Vagina (tissue), 2 donors: ENCODE measurements at regions not wholly inside any gene's neighbourhood (a gene's known extent, or its start where the extent isn't known, plus 50 kb on each side); places are given as distances from the start of the nearest gene placed in this dataset.

Experiments
- DNase-seq, 2 donors: peaks; one replicate each; pipeline ENCODE4 v3.0.0-alpha.2; 2017; ENCODE audit errors: extremely low spot score in 2 of 2
- H3K27ac ChIP-seq: fragments of 200-600 bp; sonication (generic); one replicate; pipeline ENCODE4 v1.5.1; 2019
- H3K27me3 ChIP-seq: fragments of 200-600 bp; sonication (generic); one replicate; pipeline ENCODE4 v1.5.1; 2019
- H3K36me3 ChIP-seq, 2 donors: fragments of 200-600 bp; sonication (generic); one replicate each; pipeline ENCODE4 v1.5.1; 2017 to 2019
- H3K4me1 ChIP-seq: fragments of 200-600 bp; sonication (generic); one replicate; pipeline ENCODE4 v1.5.1; 2019
- H3K4me3 ChIP-seq, 2 donors: fragments of 200-600 bp; sonication (generic); 1 replicate in 1 of 2; 2 replicates in 1 of 2; pipeline ENCODE4 v1.5.1; 2016 to 2019
- H3K9me3 ChIP-seq: fragments of 200-600 bp; sonication (generic); one replicate; pipeline ENCODE4 v1.5.1; 2019
- POLR2A ChIP-seq, 2 donors: fragments of 450-650 bp; IDR thresholded peaks; one replicate each; pipeline ENCODE4 v1.6.1; 2017; ENCODE audit warnings: antibody characterized with exemption in 2 of 2, mild to moderate bottlenecking in 2 of 2, moderate library complexity in 2 of 2
- POLR2AphosphoS5 ChIP-seq, 2 donors: sonication (generic); formaldehyde crosslinking; IDR thresholded peaks; one replicate each; pipeline ENCODE4 v1.9.0; 2017; ENCODE audit warnings: antibody characterized with exemption in 2 of 2, mild to moderate bottlenecking in 2 of 2, low read depth in 1 of 2; ENCODE audit not compliant: insufficient read depth in 1 of 2
- intact Hi-C: fragments of 100-400 bp; cut with DNase I; formaldehyde crosslinking; loops from one replicate; pipeline ENCODE4 v1.15.1; 2023
- TF ChIP-seq, protein P1 (sequence below), 3 experiments: fragments of 450-650 bp in 2 of 3; fragments of 200-600 bp in 1 of 3; sonication (generic) in 1 of 3; IDR thresholded peaks; one replicate each; pipeline ENCODE4 v1.5.1; 2017 to 2019; ENCODE audit warnings: antibody characterized with exemption in 3 of 3, mild to moderate bottlenecking in 2 of 3, moderate library complexity in 2 of 3

GRCh38 chr3:16053794-16054193, 120.7 kb upstream of the GALNT15 start:
- no peaks in the 10 kb centered on the region for H3K9me3 ChIP-seq
- intact Hi-C loops, result no loop called here
- no peaks in the 10 kb centered on the region for H3K36me3 ChIP-seq
- TF ChIP-seq, protein P1, sequence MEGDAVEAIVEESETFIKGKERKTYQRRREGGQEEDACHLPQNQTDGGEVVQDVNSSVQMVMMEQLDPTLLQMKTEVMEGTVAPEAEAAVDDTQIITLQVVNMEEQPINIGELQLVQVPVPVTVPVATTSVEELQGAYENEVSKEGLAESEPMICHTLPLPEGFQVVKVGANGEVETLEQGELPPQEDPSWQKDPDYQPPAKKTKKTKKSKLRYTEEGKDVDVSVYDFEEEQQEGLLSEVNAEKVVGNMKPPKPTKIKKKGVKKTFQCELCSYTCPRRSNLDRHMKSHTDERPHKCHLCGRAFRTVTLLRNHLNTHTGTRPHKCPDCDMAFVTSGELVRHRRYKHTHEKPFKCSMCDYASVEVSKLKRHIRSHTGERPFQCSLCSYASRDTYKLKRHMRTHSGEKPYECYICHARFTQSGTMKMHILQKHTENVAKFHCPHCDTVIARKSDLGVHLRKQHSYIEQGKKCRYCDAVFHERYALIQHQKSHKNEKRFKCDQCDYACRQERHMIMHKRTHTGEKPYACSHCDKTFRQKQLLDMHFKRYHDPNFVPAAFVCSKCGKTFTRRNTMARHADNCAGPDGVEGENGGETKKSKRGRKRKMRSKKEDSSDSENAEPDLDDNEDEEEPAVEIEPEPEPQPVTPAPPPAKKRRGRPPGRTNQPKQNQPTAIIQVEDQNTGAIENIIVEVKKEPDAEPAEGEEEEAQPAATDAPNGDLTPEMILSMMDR (IDR thresholded peaks at IDR 0.05), result no peak
- TF ChIP-seq POLR2AphosphoS5 (IDR thresholded peaks at IDR 0.05; ENCODE audit: insufficient read depth in 1 of 2, low read depth in 1 of 2), result no peak
- no peak for TF ChIP-seq POLR2A (IDR thresholded peaks at IDR 0.05)
- H3K4me3 ChIP-seq, result no peak overlapping the region
- H3K4me1 ChIP-seq, result peaks cover 23% of the 10 kb centered on the region
- no peaks in the 10 kb centered on the region for H3K27me3 ChIP-seq
- DNase-seq, result no peak
- H3K27ac ChIP-seq, result no peak overlapping the region

- Histone ChIP-seq H3K9me3 (no peaks in the 10 kb centered on the region), H3K27me3 (no peaks in the 10 kb centered on the region), H3K27ac (peak overlapping the region; percentile 79), H3K4me3 (no peak overlapping the region), H3K36me3 (no peaks in the 10 kb centered on the region), H3K4me1 (peaks cover 25% of the 10 kb centered on the region)
- TF ChIP-seq, protein P1 (IDR thresholded peaks at IDR 0.05), result no peak
- no peak for TF ChIP-seq POLR2AphosphoS5 (IDR thresholded peaks at IDR 0.05; ENCODE audit: insufficient read depth in 1 of 2, low read depth in 1 of 2)
- no peak for TF ChIP-seq POLR2A (IDR thresholded peaks at IDR 0.05)
- intact Hi-C loops, result loop anchor here (5.0 kb wide), 1 partner anchor 77 kb away; no protein-coding TSS in a partner anchor
- DNase-seq, result no peak
Observed at GRCh38 chr3:16055606-16056211, 118.8 kb upstream of the GALNT15 start.

- no peak overlapping the region for H3K4me3 ChIP-seq
- H3K36me3 ChIP-seq, result no peaks in the 10 kb centered on the region
- TF ChIP-seq, protein P1 (IDR thresholded peaks at IDR 0.05), result no peak
- TF ChIP-seq POLR2A (IDR thresholded peaks at IDR 0.05), result no peak
- no peak for TF ChIP-seq POLR2AphosphoS5 (IDR thresholded peaks at IDR 0.05; ENCODE audit: insufficient read depth in 1 of 2, low read depth in 1 of 2)
- H3K4me1 ChIP-seq, result peaks cover 30% of the 10 kb centered on the region
- intact Hi-C loops, result loop anchor here (5.0 kb wide), 1 partner anchor 76 kb away; no protein-coding TSS in a partner anchor
- peak overlapping the region; percentile 79 for H3K27ac ChIP-seq
- DNase-seq, result no peak
- no peaks in the 10 kb centered on the region for H3K9me3 ChIP-seq
- no peaks in the 10 kb centered on the region for H3K27me3 ChIP-seq
Observed at GRCh38 chr3:16056217-16056616, 118.3 kb upstream of the GALNT15 start.

- no peaks in the 10 kb centered on the region for H3K36me3 ChIP-seq
- no peaks in the 10 kb centered on the region for H3K9me3 ChIP-seq
- DNase-seq, result no peak
- no peaks in the 10 kb centered on the region for H3K27me3 ChIP-seq
- TF ChIP-seq POLR2A (IDR thresholded peaks at IDR 0.05) (no peak), POLR2AphosphoS5 (IDR thresholded peaks at IDR 0.05; ENCODE audit: insufficient read depth in 1 of 2, low read depth in 1 of 2) (no peak)
- TF ChIP-seq, protein P1 (IDR thresholded peaks at IDR 0.05), result no peak
- peak overlapping the region; percentile 79 for H3K27ac ChIP-seq
- intact Hi-C loops, result loop anchor here (5.0 kb wide), 1 partner anchor 74 kb away; no protein-coding TSS in a partner anchor
- no peak overlapping the region for H3K4me3 ChIP-seq
- peaks cover 32% of the 10 kb centered on the region for H3K4me1 ChIP-seq
Observed at GRCh38 chr3:16058521-16058920, 116.0 kb upstream of the GALNT15 start.

DNA sequence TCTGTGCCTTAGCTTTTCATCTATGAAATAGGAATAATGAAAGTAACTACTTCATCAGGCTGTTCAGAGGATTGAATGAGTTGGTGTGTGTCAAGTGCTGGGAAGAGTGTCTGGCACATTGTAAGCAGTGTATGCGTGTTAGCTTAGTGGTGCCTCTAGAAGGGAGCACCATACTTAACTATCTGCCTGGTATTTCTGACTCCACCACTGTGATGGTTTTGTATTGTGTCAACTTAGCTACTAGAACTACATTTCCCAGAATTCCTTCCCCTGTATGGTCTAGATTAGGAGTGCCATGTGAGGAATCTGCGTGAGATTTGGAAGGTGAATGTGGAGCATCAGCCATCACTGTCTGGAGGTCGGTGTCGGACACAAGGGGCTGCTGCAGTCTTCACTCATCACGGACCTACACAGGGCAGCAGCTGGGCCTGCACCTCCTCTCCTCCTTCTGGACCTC, 115.4 kb upstream of the GALNT15 start:
- Histone ChIP-seq H3K27me3 (no peaks in the 10 kb centered on the region), H3K4me1 (peaks cover 32% of the 10 kb centered on the region), H3K27ac (peak overlapping the region; percentile 79), H3K4me3 (no peak overlapping the region), H3K9me3 (no peaks in the 10 kb centered on the region), H3K36me3 (no peaks in the 10 kb centered on the region)
- TF ChIP-seq POLR2A (IDR thresholded peaks at IDR 0.05) (no peak), POLR2AphosphoS5 (IDR thresholded peaks at IDR 0.05; ENCODE audit: insufficient read depth in 1 of 2, low read depth in 1 of 2) (no peak)
- TF ChIP-seq, protein P1 (IDR thresholded peaks at IDR 0.05), result no peak
- intact Hi-C loops, result loop anchor here (5.0 kb wide), 1 partner anchor 73 kb away; no protein-coding TSS in a partner anchor
- DNase-seq, result no peak
